HEK293 (cell line): ENCODE measurements at regions not wholly inside any gene's neighbourhood (a gene's known extent, or its start where the extent isn't known, plus 50 kb on each side); places are given as distances from the start of the nearest gene placed in this dataset.

Source experiments
- CTCF ChIA-PET: fragments of 350-600 bp; formaldehyde crosslinking; extraction: SDS; loops from one replicate; lab custom pipeline; 2021; ENCODE audit warnings: antibody characterized with exemption; lab: Yijun Ruan, JAX
- POLR2A ChIA-PET: fragments of 300-600 bp; formaldehyde crosslinking; extraction: SDS; loops from one replicate; lab custom pipeline; 2020; ENCODE audit warnings: antibody characterized with exemption, inconsistent platforms; lab: Yijun Ruan, JAX
- H3K27ac ChIP-seq: fragments of 200-500 bp; sonication (Bioruptor generic); 2 replicates; pipeline ENCODE4 v1.5.1; 2014; ENCODE audit warnings: low read depth, low read length, control low read depth, inconsistent platforms; ENCODE audit errors: extremely low read depth
- H3K36me3 ChIP-seq, 2 experiments: fragments of 200-500 bp in 1 of 2; sonication (Bioruptor generic) in 1 of 2; 1 replicate in 1 of 2; 2 replicates in 1 of 2; pipeline ENCODE4 v1.5.1; 2014 to 2017; ENCODE audit warnings: inconsistent platforms in 2 of 2, low read length in 2 of 2; ENCODE audit not compliant: control insufficient read depth in 2 of 2, insufficient read depth in 1 of 2
- H3K4me1 ChIP-seq: fragments of 200-500 bp; sonication (Bioruptor generic); 2 replicates; pipeline ENCODE4 v1.5.1; 2014; ENCODE audit warnings: mild to moderate bottlenecking, low read length, inconsistent platforms; ENCODE audit not compliant: control insufficient read depth, insufficient read depth
- H3K4me3 ChIP-seq: 2 replicates; pipeline ENCODE4 v1.5.1; 2011; ENCODE audit warnings: low read depth, mild to moderate bottlenecking, control low read depth, low read length, moderate library complexity
- H3K9me3 ChIP-seq: fragments of 200-500 bp; sonication (Bioruptor generic); 2 replicates; pipeline ENCODE4 v1.5.1; 2014; ENCODE audit warnings: low read depth, low read length, inconsistent platforms; ENCODE audit not compliant: control insufficient read depth, insufficient read depth
- BCL11B ChIP-seq: fragments of 450-650 bp; formaldehyde crosslinking; IDR thresholded peaks from 2 replicates; pipeline ENCODE4 v1.5.1; 2016; ENCODE audit warnings: low read depth, missing biosample characterization, missing genetic modification characterization
- OVOL3 ChIP-seq: fragments of 450-650 bp; formaldehyde crosslinking; IDR thresholded peaks from 2 replicates; pipeline ENCODE4 v1.5.1; 2016; ENCODE audit warnings: missing biosample characterization, missing genetic modification characterization
- SCRT2 ChIP-seq: fragments of 450-650 bp; formaldehyde crosslinking; IDR thresholded peaks from 2 replicates; pipeline ENCODE4 v1.5.1; 2016; ENCODE audit warnings: missing biosample characterization, missing genetic modification characterization
- ZBTB8A ChIP-seq: fragments of 450-650 bp; formaldehyde crosslinking; IDR thresholded peaks from 2 replicates; pipeline ENCODE4 v1.5.1; 2016; ENCODE audit warnings: missing biosample characterization, missing genetic modification characterization
- ZEB2 ChIP-seq: fragments of 450-650 bp; formaldehyde crosslinking; IDR thresholded peaks from 2 replicates; pipeline ENCODE4 v1.5.1; 2016; ENCODE audit warnings: missing biosample characterization, missing genetic modification characterization
- ZFP3 ChIP-seq: fragments of 450-650 bp; formaldehyde crosslinking; IDR thresholded peaks from 2 replicates; pipeline ENCODE4 v1.5.1; 2016; ENCODE audit warnings: low read depth, missing biosample characterization, missing genetic modification characterization
- ZFP69B ChIP-seq: fragments of 450-650 bp; formaldehyde crosslinking; IDR thresholded peaks from 2 replicates; pipeline ENCODE4 v1.5.1; 2016; ENCODE audit warnings: missing biosample characterization, missing genetic modification characterization
- ZNF2 ChIP-seq: fragments of 450-650 bp; formaldehyde crosslinking; IDR thresholded peaks from 2 replicates; pipeline ENCODE4 v1.5.1; 2016; ENCODE audit warnings: missing biosample characterization, missing genetic modification characterization
- ZNF354C ChIP-seq: fragments of 450-650 bp; formaldehyde crosslinking; IDR thresholded peaks from 2 replicates; pipeline ENCODE4 v1.5.1; 2016; ENCODE audit warnings: missing biosample characterization, missing genetic modification characterization, low read depth, borderline replicate concordance
- ZNF501 ChIP-seq: fragments of 450-650 bp; formaldehyde crosslinking; IDR thresholded peaks from 2 replicates; pipeline ENCODE4 v1.5.1; 2016; ENCODE audit warnings: missing biosample characterization, missing genetic modification characterization
- ZNF510 ChIP-seq: fragments of 450-650 bp; formaldehyde crosslinking; IDR thresholded peaks from 2 replicates; pipeline ENCODE4 v1.5.1; 2018; ENCODE audit warnings: mild to moderate bottlenecking, missing genetic modification characterization, missing biosample characterization; ENCODE audit not compliant: insufficient replicate concordance
- ZNF530 ChIP-seq: fragments of 450-650 bp; formaldehyde crosslinking; IDR thresholded peaks from 2 replicates; pipeline ENCODE4 v1.5.1; 2016; ENCODE audit warnings: low read depth, missing biosample characterization, missing genetic modification characterization
- ZNF571 ChIP-seq: fragments of 450-650 bp; formaldehyde crosslinking; IDR thresholded peaks from 2 replicates; pipeline ENCODE4 v1.5.0; 2017; ENCODE audit warnings: missing biosample characterization, missing genetic modification characterization
- ZNF624 ChIP-seq: fragments of 450-650 bp; formaldehyde crosslinking; IDR thresholded peaks from 2 replicates; pipeline ENCODE4 v1.5.1; 2017; ENCODE audit warnings: missing biosample characterization, missing genetic modification characterization
- ZNF654 ChIP-seq: fragments of 450-650 bp; formaldehyde crosslinking; IDR thresholded peaks from 2 replicates; pipeline ENCODE4 v1.5.1; 2016; ENCODE audit warnings: low read depth, missing biosample characterization, missing genetic modification characterization
- ZNF677 ChIP-seq: fragments of 450-650 bp; IDR thresholded peaks from 2 replicates; pipeline ENCODE4 v1.5.0; 2018; ENCODE audit warnings: missing biosample characterization, mild to moderate bottlenecking, missing genetic modification characterization, moderate library complexity
- ZSCAN16 ChIP-seq: fragments of 450-650 bp; formaldehyde crosslinking; IDR thresholded peaks from 2 replicates; pipeline ENCODE4 v1.5.1; 2016; ENCODE audit warnings: missing biosample characterization, missing genetic modification characterization
- TF ChIP-seq, protein P1 (sequence below): sonication (generic); formaldehyde crosslinking; IDR thresholded peaks from 2 replicates; pipeline ENCODE4 v1.8.1; 2022; ENCODE audit warnings: mild to moderate bottlenecking, moderate library complexity, missing genetic modification reagents
- TF ChIP-seq, protein P2 (sequence below): fragments of 450-650 bp; formaldehyde crosslinking; IDR thresholded peaks from 2 replicates; pipeline ENCODE4 v1.5.1; 2016; ENCODE audit warnings: missing biosample characterization, missing genetic modification characterization
- TF ChIP-seq, protein P3 (sequence below): fragments of 450-650 bp; IDR thresholded peaks from 2 replicates; pipeline ENCODE4 v1.5.1; 2018; ENCODE audit warnings: missing biosample characterization, missing genetic modification characterization
- TF ChIP-seq, protein P4 (sequence below): fragments of 450-650 bp; formaldehyde crosslinking; IDR thresholded peaks from 2 replicates; pipeline ENCODE4 v1.5.1; 2017; ENCODE audit warnings: missing biosample characterization, missing genetic modification characterization
- TF ChIP-seq, protein P5 (sequence below): fragments of 450-650 bp; formaldehyde crosslinking; IDR thresholded peaks from 2 replicates; pipeline ENCODE4 v1.5.1; 2016; ENCODE audit warnings: missing biosample characterization, missing genetic modification characterization
- TF ChIP-seq, protein P6 (sequence below): fragments of 450-650 bp; formaldehyde crosslinking; IDR thresholded peaks from 2 replicates; pipeline ENCODE4 v1.5.1; 2016; ENCODE audit warnings: missing biosample characterization, missing genetic modification characterization

DNA sequence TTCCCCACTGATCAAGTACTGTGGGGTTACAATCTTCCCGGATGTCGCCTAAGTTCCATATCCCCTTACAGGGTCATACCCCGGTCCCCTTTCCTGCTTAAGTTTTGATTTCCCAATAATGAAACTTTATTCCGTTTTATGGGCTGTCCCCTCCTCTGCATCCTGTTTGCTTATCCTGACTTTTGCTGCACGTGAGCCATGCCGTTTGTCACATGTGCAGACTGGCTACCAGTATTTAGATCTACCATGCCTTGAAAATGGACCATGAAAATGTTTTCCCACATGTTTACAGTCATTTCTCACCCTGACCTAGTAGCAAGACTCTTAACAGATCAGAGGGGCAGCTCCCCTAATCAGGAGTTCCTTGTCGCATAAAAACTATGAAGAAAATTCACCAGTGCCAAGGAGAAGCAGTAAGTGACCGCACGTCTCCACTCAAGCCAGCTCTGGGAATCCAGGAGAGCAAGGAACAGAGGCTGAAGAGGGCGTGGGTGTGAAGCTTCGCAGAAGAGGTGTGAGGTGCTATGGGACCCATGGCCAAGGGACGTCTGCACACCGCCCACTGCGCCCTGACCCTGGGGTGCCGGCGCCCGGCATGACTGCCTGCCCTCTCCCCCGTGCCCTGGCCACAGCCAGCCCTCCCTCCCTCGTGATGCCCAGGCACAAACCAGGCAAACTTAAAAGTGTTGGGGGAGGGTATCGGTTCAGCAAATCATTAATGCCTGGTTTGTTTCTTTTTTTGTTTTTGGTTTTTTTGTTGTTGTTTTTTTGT, 440.8 kb upstream of the SALL3 start (continued):
- TF ChIP-seq ZBTB8A: no peak

DNA sequence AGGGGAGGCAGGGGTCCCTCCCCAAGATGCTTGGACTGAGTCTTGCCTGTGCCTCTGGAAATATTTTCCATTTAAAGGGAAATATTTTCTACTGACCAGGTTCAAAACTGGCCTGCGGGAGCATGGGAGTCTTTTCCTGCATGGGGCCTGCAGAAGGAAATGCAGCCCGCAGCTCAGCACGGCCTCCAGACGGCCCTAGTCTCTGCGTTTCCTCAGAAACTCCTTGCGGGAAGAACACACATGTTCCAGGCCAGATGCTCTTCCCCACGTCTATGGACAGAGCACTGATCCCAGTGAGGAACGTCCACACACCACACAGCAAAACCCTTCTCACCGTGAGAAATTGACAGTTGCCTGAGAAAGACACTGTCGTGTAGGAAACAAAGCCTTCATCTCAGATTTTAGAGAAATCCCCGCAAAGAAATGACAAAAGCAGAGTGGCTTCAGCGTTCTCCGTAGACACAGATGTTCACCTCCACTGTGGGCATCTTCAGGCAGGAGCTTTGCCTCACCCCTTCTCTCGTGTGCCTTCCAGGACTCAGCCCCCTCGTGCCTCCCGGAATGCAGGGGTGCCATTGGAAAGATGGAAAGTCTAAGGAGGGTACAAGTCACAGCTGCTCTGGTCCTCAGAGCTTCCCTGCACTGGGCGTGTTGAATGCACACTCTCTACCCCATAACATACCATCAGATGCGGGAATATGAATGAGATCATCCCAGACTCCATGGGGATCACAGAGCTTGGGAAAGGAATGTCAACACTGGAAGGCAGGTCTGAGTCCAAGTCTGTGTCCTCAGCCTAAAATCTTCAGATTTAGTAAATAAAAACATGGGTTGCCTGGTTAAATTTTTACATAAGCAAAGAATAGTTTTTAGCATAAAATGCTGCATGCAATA, 438.7 kb upstream of the SALL3 start:
- ChIA-PET POLR2A (no interaction called here), CTCF (interaction anchor here (0.6 kb wide), 1 partner anchor 92 kb away, joined by 3 read pairs; no protein-coding TSS in a partner anchor)
- no peak overlapping the region for H3K27ac ChIP-seq
- TF ChIP-seq, protein P1, sequence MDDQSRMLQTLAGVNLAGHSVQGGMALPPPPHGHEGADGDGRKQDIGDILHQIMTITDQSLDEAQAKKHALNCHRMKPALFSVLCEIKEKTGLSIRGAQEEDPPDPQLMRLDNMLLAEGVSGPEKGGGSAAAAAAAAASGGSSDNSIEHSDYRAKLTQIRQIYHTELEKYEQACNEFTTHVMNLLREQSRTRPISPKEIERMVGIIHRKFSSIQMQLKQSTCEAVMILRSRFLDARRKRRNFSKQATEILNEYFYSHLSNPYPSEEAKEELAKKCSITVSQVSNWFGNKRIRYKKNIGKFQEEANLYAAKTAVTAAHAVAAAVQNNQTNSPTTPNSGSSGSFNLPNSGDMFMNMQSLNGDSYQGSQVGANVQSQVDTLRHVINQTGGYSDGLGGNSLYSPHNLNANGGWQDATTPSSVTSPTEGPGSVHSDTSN: no peak
- no peak for TF ChIP-seq SCRT2 (tag by site-specific recombination)
- no peak for TF ChIP-seq ZFP69B (tag by site-specific recombination)
- no peak for TF ChIP-seq ZNF2
- TF ChIP-seq, protein P2, sequence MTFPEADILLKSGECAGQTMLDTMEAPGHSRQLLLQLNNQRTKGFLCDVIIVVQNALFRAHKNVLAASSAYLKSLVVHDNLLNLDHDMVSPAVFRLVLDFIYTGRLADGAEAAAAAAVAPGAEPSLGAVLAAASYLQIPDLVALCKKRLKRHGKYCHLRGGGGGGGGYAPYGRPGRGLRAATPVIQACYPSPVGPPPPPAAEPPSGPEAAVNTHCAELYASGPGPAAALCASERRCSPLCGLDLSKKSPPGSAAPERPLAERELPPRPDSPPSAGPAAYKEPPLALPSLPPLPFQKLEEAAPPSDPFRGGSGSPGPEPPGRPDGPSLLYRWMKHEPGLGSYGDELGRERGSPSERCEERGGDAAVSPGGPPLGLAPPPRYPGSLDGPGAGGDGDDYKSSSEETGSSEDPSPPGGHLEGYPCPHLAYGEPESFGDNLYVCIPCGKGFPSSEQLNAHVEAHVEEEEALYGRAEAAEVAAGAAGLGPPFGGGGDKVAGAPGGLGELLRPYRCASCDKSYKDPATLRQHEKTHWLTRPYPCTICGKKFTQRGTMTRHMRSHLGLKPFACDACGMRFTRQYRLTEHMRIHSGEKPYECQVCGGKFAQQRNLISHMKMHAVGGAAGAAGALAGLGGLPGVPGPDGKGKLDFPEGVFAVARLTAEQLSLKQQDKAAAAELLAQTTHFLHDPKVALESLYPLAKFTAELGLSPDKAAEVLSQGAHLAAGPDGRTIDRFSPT (tag by site-specific recombination): no peak
- no peak for TF ChIP-seq ZNF354C
- no peak for TF ChIP-seq ZNF654
- no peaks in the 10 kb centered on the region for H3K36me3 ChIP-seq
- no peak overlapping the region for H3K4me3 ChIP-seq
- H3K9me3 ChIP-seq: no peaks in the 10 kb centered on the region
- no peaks in the 10 kb centered on the region for H3K4me1 ChIP-seq

DNA sequence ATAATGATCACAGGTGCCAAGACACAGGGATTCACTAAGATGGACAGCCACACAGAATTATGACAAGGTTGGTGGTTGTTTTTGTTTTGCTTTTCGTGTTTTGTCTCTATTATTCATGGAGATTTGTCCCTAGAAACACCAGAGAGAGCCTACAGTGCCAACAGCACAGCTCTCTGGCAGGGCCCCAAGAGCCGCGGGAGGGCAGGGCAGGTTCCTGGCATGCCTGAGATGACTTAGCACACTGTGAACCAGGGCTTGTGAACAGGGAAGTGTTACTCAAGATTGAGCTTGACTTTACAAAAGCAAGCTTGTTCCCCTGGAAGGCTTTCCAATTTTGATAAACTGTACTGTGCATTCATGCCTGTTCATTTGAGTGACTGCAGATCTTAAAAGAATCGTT, 437.4 kb upstream of the SALL3 start:
- CTCF ChIA-PET: interaction anchor here (0.5 to 0.8 kb wide), 2 partner anchors 10 to 12 kb away, joined by 4 read pairs; no protein-coding TSS in a partner anchor
- H3K4me1 ChIP-seq: no peaks in the 10 kb centered on the region
- POLR2A ChIA-PET: no interaction called here
- H3K27ac ChIP-seq: no peak overlapping the region
- H3K9me3 ChIP-seq: no peaks in the 10 kb centered on the region
- H3K4me3 ChIP-seq: no peak overlapping the region
- no peaks in the 10 kb centered on the region for H3K36me3 ChIP-seq
- no peak for TF ChIP-seq ZFP3
- TF ChIP-seq, protein P3, sequence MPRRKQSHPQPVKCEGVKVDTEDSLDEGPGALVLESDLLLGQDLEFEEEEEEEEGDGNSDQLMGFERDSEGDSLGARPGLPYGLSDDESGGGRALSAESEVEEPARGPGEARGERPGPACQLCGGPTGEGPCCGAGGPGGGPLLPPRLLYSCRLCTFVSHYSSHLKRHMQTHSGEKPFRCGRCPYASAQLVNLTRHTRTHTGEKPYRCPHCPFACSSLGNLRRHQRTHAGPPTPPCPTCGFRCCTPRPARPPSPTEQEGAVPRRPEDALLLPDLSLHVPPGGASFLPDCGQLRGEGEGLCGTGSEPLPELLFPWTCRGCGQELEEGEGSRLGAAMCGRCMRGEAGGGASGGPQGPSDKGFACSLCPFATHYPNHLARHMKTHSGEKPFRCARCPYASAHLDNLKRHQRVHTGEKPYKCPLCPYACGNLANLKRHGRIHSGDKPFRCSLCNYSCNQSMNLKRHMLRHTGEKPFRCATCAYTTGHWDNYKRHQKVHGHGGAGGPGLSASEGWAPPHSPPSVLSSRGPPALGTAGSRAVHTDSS (tag by site-specific recombination): no peak
- no peak for TF ChIP-seq BCL11B (tag by site-specific recombination)
- no peak for TF ChIP-seq ZNF510 (tag by site-specific recombination)
- TF ChIP-seq ZNF677 (tag by site-specific recombination): no peak
- TF ChIP-seq, protein P4, sequence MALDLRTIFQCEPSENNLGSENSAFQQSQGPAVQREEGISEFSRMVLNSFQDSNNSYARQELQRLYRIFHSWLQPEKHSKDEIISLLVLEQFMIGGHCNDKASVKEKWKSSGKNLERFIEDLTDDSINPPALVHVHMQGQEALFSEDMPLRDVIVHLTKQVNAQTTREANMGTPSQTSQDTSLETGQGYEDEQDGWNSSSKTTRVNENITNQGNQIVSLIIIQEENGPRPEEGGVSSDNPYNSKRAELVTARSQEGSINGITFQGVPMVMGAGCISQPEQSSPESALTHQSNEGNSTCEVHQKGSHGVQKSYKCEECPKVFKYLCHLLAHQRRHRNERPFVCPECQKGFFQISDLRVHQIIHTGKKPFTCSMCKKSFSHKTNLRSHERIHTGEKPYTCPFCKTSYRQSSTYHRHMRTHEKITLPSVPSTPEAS (tag by site-specific recombination): no peak
- TF ChIP-seq ZNF624 (tag by site-specific recombination): no peak
- TF ChIP-seq OVOL3 (tag by site-specific recombination): no peak
- TF ChIP-seq ZNF571: no peak
- no peak for TF ChIP-seq ZNF501 (tag by site-specific recombination)
- TF ChIP-seq, protein P5, sequence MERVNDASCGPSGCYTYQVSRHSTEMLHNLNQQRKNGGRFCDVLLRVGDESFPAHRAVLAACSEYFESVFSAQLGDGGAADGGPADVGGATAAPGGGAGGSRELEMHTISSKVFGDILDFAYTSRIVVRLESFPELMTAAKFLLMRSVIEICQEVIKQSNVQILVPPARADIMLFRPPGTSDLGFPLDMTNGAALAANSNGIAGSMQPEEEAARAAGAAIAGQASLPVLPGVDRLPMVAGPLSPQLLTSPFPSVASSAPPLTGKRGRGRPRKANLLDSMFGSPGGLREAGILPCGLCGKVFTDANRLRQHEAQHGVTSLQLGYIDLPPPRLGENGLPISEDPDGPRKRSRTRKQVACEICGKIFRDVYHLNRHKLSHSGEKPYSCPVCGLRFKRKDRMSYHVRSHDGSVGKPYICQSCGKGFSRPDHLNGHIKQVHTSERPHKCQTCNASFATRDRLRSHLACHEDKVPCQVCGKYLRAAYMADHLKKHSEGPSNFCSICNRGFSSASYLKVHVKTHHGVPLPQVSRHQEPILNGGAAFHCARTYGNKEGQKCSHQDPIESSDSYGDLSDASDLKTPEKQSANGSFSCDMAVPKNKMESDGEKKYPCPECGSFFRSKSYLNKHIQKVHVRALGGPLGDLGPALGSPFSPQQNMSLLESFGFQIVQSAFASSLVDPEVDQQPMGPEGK (tag by site-specific recombination): no peak
- TF ChIP-seq ZSCAN16 (tag by site-specific recombination): no peak
- TF ChIP-seq ZEB2 (tag by site-specific recombination): no peak
- TF ChIP-seq ZNF530 (tag by site-specific recombination): no peak
- TF ChIP-seq, protein P6, sequence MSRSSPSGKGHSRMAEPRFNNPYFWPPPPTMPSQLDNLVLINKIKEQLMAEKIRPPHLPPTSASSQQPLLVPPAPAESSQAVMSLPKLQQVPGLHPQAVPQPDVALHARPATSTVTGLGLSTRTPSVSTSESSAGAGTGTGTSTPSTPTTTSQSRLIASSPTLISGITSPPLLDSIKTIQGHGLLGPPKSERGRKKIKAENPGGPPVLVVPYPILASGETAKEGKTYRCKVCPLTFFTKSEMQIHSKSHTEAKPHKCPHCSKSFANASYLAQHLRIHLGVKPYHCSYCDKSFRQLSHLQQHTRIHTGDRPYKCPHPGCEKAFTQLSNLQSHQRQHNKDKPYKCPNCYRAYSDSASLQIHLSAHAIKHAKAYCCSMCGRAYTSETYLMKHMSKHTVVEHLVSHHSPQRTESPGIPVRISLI (tag by site-specific recombination): no peak
